GM19463 (cell line): ENCODE measurements at regions not wholly inside any gene's neighbourhood (a gene's known extent, or its start where the extent isn't known, plus 50 kb on each side); places are given as distances from the start of the nearest gene placed in this dataset.

Experiments
- ATAC-seq: cut with Tn5 transposase; IDR thresholded peaks from one replicate; pipeline ENCODE4 v1.9.1; 2021; ENCODE audit warnings: mild to moderate bottlenecking, moderate library complexity; ENCODE audit not compliant: unreplicated experiment

GRCh38 chr5:173740400-173740799, 124.0 kb upstream of the BOD1 start:
- ATAC-seq: no peak

- ATAC-seq: no peak
Observed at GRCh38 chr5:173741087-173741486, 124.6 kb upstream of the BOD1 start.

GRCh38 chr5:173741729-173742431, 125.4 kb upstream of the BOD1 start:
- peak; percentile 1 for ATAC-seq

- peak; percentile 57 for ATAC-seq
Observed at GRCh38 chr5:173742432-173742816, 126.0 kb upstream of the BOD1 start.

- peak; percentile 37 for ATAC-seq
Observed at GRCh38 chr5:173743641-173744343, 127.3 kb upstream of the BOD1 start.

GRCh38 chr5:173744551-173744950, 128.1 kb upstream of the BOD1 start:
- ATAC-seq: no peak

- peak; percentile 57 for ATAC-seq
Observed at GRCh38 chr5:173745123-173745522, 128.7 kb upstream of the BOD1 start.

GRCh38 chr5:173745557-173745956, 129.1 kb upstream of the BOD1 start:
- no peak for ATAC-seq

- ATAC-seq: no peak
Observed at GRCh38 chr5:173746047-173746646, 129.7 kb upstream of the BOD1 start.

GRCh38 chr5:173747876-173748275, 131.4 kb upstream of the BOD1 start:
- no peak for ATAC-seq

- ATAC-seq: peak; percentile 63
Observed at GRCh38 chr5:173750538-173751265, 134.3 kb upstream of the BOD1 start.

- peak; percentile 39 for ATAC-seq
Observed at GRCh38 chr5:173751266-173751600, 134.8 kb upstream of the BOD1 start.

- ATAC-seq: no peak
Observed at GRCh38 chr5:173752653-173753052, 135.5 kb upstream of the CPEB4 start.

- ATAC-seq: no peak
Observed at GRCh38 chr5:173753307-173754168, 134.6 kb upstream of the CPEB4 start.

- ATAC-seq: no peak
Observed at GRCh38 chr5:173755319-173755718, 132.8 kb upstream of the CPEB4 start.

- ATAC-seq: no peak
Observed at GRCh38 chr5:173757403-173758209, 130.5 kb upstream of the CPEB4 start.

GRCh38 chr5:173758676-173759075, 129.5 kb upstream of the CPEB4 start:
- ATAC-seq: no peak

GRCh38 chr5:173759691-173760090, 128.5 kb upstream of the CPEB4 start:
- no peak for ATAC-seq

GRCh38 chr5:173760461-173761177, 127.5 kb upstream of the CPEB4 start:
- ATAC-seq: no peak
